ENCODE measurements at regions not wholly inside any gene's neighbourhood (a gene's known extent, or its start where the extent isn't known, plus 50 kb on each side); places are given as distances from the start of the nearest gene placed in this dataset.

- peak overlapping the region; percentile 59 to 84 (median 76) for H3K4me3 ChIP-seq
- no peak for TF ChIP-seq Cebpa-rat (IDR thresholded peaks at IDR 0.05)
- peaks cover 18 to 47% (median 41%) of the 10 kb centered on the region in 10 experiments for H3K4me1 ChIP-seq
- H3K4me2 ChIP-seq, result peak overlapping the region; percentile 90 to 99 (median 95)
- peaks cover 0 to 6% (median 0%) of the 10 kb centered on the region in 11 experiments; a peak in 1 of 22 replicates for H3K36me3 ChIP-seq
- no peaks in the 10 kb centered on the region for H3K9me3 ChIP-seq (replicated peaks in 1 of 11)
- H3K27me3 ChIP-seq, result peaks cover 11 to 28% (median 15%) of the 10 kb centered on the region in 11 experiments; a peak in 16 of 22 replicates
- H4K20me1 ChIP-seq, result peaks cover 0 to 36% (median 0%) of the 10 kb centered on the region in 11 experiments; a peak in 9 of 22 replicates
- H3K9ac ChIP-seq, result peak overlapping the region; percentile 5 to 87 (median 82); a peak in 21 of 22 replicates
- H3K27ac ChIP-seq, result peak overlapping the region in 9 of 11 experiments; percentile 48 to 91 (median 83); a peak in 18 of 22 replicates
These were observed 99.9 kb upstream of the SOD1 start for GRCh38 chr21:31559368-31560119.

- H3K4me2 ChIP-seq, result peak overlapping the region; percentile 93 to 99 (median 97)
- no peak for TF ChIP-seq Cebpa-rat (IDR thresholded peaks at IDR 0.05)
- H3K27ac ChIP-seq, result peak overlapping the region in 9 of 11 experiments; percentile 48 to 91 (median 83); a peak in 17 of 22 replicates
- peak overlapping the region in 10 of 11 experiments; percentile 66 to 87 (median 82); a peak in 21 of 22 replicates for H3K9ac ChIP-seq
- peaks cover 11 to 28% (median 15%) of the 10 kb centered on the region in 11 experiments; a peak in 16 of 22 replicates for H3K27me3 ChIP-seq
- H3K9me3 ChIP-seq (replicated peaks in 1 of 11), result no peaks in the 10 kb centered on the region
- peaks cover 24 to 53% (median 47%) of the 10 kb centered on the region in 10 experiments for H3K4me1 ChIP-seq
- H3K36me3 ChIP-seq, result peaks cover 0 to 6% (median 0%) of the 10 kb centered on the region in 11 experiments; a peak in 1 of 22 replicates
- H4K20me1 ChIP-seq, result peaks cover 0 to 42% (median under 1%) of the 10 kb centered on the region in 11 experiments; a peak in 9 of 22 replicates
- H3K4me3 ChIP-seq, result peak overlapping the region; percentile 59 to 84 (median 76)
These were observed 100.5 kb upstream of the SOD1 start for GRCh38 chr21:31558962-31559367.

- no peak for TF ChIP-seq Cebpa-rat (IDR thresholded peaks at IDR 0.05)
- H3K36me3 ChIP-seq, result peaks cover 0 to 6% (median 0%) of the 10 kb centered on the region in 11 experiments; a peak in 1 of 22 replicates
- H3K4me3 ChIP-seq, result peak overlapping the region; percentile 59 to 84 (median 76)
- peak overlapping the region in 9 of 11 experiments; percentile 33 to 91 (median 83); a peak in 17 of 22 replicates for H3K27ac ChIP-seq
- peaks cover 0 to 48% (median 6%) of the 10 kb centered on the region in 11 experiments; a peak in 9 of 22 replicates for H4K20me1 ChIP-seq
- peak overlapping the region; percentile 60 to 87 (median 82); a peak in 21 of 22 replicates for H3K9ac ChIP-seq
- H3K27me3 ChIP-seq, result peaks cover 11 to 28% (median 15%) of the 10 kb centered on the region in 11 experiments; a peak in 16 of 22 replicates
- peak overlapping the region; percentile 93 to 99 (median 97) for H3K4me2 ChIP-seq
- H3K9me3 ChIP-seq (replicated peaks in 1 of 11), result no peaks in the 10 kb centered on the region
- H3K4me1 ChIP-seq, result peaks cover 28 to 59% (median 51%) of the 10 kb centered on the region in 10 experiments
These were observed 101.1 kb upstream of the SOD1 start for GRCh38 chr21:31558189-31558961.

GRCh38 chr21:31557421-31558188, 101.9 kb upstream of the SOD1 start:
- peaks cover 0 to 6% (median 0%) of the 10 kb centered on the region in 11 experiments; a peak in 1 of 22 replicates for H3K36me3 ChIP-seq
- H3K27me3 ChIP-seq, result peaks cover 11 to 28% (median 15%) of the 10 kb centered on the region in 11 experiments; a peak in 16 of 22 replicates
- H4K20me1 ChIP-seq, result peaks cover 0 to 53% (median 6%) of the 10 kb centered on the region in 11 experiments; a peak in 9 of 22 replicates
- H3K4me2 ChIP-seq, result peak overlapping the region; percentile 93 to 99 (median 97)
- peak overlapping the region; percentile 60 to 87 (median 82); a peak in 21 of 22 replicates for H3K9ac ChIP-seq
- peak overlapping the region; percentile 59 to 84 (median 76) for H3K4me3 ChIP-seq
- no peaks in the 10 kb centered on the region for H3K9me3 ChIP-seq (replicated peaks in 1 of 11)
- H3K27ac ChIP-seq, result peak overlapping the region in 9 of 11 experiments; percentile 33 to 91 (median 83); a peak in 15 of 22 replicates
- peaks cover 28 to 60% (median 51%) of the 10 kb centered on the region in 10 experiments for H3K4me1 ChIP-seq
- no peak for TF ChIP-seq Cebpa-rat (IDR thresholded peaks at IDR 0.05)

- Histone ChIP-seq H3K27me3 (peaks cover 11 to 28% (median 15%) of the 10 kb centered on the region in 11 experiments; a peak in 16 of 22 replicates), H3K4me2 (peak overlapping the region in 9 of 11 experiments; percentile 73 to 99 (median 97); a peak in 13 of 22 replicates), H3K4me3 (no peak overlapping the region), H3K9ac (no peak overlapping the region), H4K20me1 (peaks cover 0 to 53% (median 6%) of the 10 kb centered on the region in 11 experiments; a peak in 9 of 22 replicates), H3K36me3 (no peaks in the 10 kb centered on the region), H3K27ac (no peak overlapping the region), H3K9me3 (replicated peaks in 1 of 11) (no peaks in the 10 kb centered on the region), H3K4me1 (peaks cover 28 to 60% (median 51%) of the 10 kb centered on the region in 10 experiments)
- no peak for TF ChIP-seq Cebpa-rat (IDR thresholded peaks at IDR 0.05)
These were observed 102.8 kb upstream of the SOD1 start for GRCh38 chr21:31556662-31557061.

GRCh38 chr21:31555741-31556191, 103.7 kb upstream of the SOD1 start:
- Histone ChIP-seq H3K27ac (no peak overlapping the region), H3K27me3 (peaks cover 11 to 28% (median 15%) of the 10 kb centered on the region in 11 experiments; a peak in 16 of 22 replicates), H3K36me3 (0 out of 22 replicates have a peak, but pooled peaks cover 0 to 1% (median 0%) of the 10 kb centered on the region in 11 experiments), H4K20me1 (peaks cover 0 to 60% (median 6%) of the 10 kb centered on the region in 11 experiments; a peak in 9 of 22 replicates), H3K4me1 (peaks cover 28 to 58% (median 49%) of the 10 kb centered on the region in 10 experiments), H3K4me2 (peak overlapping the region in 10 of 11 experiments; percentile 0 to 73 (median 32); a peak in 14 of 22 replicates), H3K9ac (no peak overlapping the region), H3K4me3 (no peak overlapping the region), H3K9me3 (replicated peaks in 1 of 11) (0 out of 22 replicates have a peak, but pooled peaks cover 0 to under 1% (median 0%) of the 10 kb centered on the region in 11 experiments)
- no peak for TF ChIP-seq Cebpa-rat (IDR thresholded peaks at IDR 0.05)

- Histone ChIP-seq H3K36me3 (peaks cover 0 to 13% (median 0%) of the 10 kb centered on the region in 11 experiments; a peak in 1 of 22 replicates), H3K9ac (peak overlapping the region in 3 of 11 experiments; percentile 5 to 43 (median 43); a peak in 6 of 22 replicates), H3K4me3 (no peak overlapping the region), H3K27me3 (peaks cover 11 to 28% (median 15%) of the 10 kb centered on the region in 11 experiments; a peak in 16 of 22 replicates), H3K4me2 (peak overlapping the region; percentile 39 to 76 (median 59)), H3K27ac (peak overlapping the region in 5 of 11 experiments; percentile 17 to 44 (median 28); a peak in 7 of 22 replicates), H3K4me1 (peaks cover 23 to 48% (median 37%) of the 10 kb centered on the region in 10 experiments), H4K20me1 (peaks cover 0 to 60% (median 6%) of the 10 kb centered on the region in 11 experiments; a peak in 9 of 22 replicates), H3K9me3 (replicated peaks in 1 of 11) (peaks cover 0 to 12% (median 3%) of the 10 kb centered on the region in 11 experiments; a peak in 2 of 22 replicates)
- no peak for TF ChIP-seq Cebpa-rat (IDR thresholded peaks at IDR 0.05)
These were observed 104.9 kb upstream of the SOD1 start for GRCh38 chr21:31554511-31555022.

Measured in BLaER1 treated with 17β-estradiol and CSF1 and Interleukin-3, amounts not matched to agents 10 nM and 100 nM (cell line).